MCF 10A (cell line): ENCODE measurements at regions not wholly inside any gene's neighbourhood (a gene's known extent, or its start where the extent isn't known, plus 50 kb on each side); places are given as distances from the start of the nearest gene placed in this dataset.

Source experiments
- BruUV-seq: library from RNA; stranded (reverse); fragments of 400-500 nt; replicated peaks from 2 replicates; lab custom pipeline; 2021; lab: Mats Ljungman, UMichigan
- CTCF ChIA-PET: fragments of 300-600 bp; sonication (Branson Sonifier 250); formaldehyde crosslinking; extraction: SDS; loops from one replicate; lab custom pipeline; 2021; ENCODE audit warnings: antibody characterized with exemption, inconsistent platforms; lab: Yijun Ruan, JAX
- POLR2A ChIA-PET: fragments of 300-600, 350-650 bp; sonication (Branson Sonifier 250); formaldehyde crosslinking; extraction: SDS; loops from one replicate; lab custom pipeline; 2020; ENCODE audit warnings: antibody characterized with exemption, inconsistent platforms; lab: Yijun Ruan, JAX
- DNase-seq: peaks from one replicate; pipeline ENCODE4 v3.0.0-alpha.2; 2018; ENCODE audit not compliant: unreplicated experiment
- H3K27ac Mint-ChIP-seq: one replicate; pipeline ENCODE4 v1.8.0; 2022; ENCODE audit warnings: mild to moderate bottlenecking, low read depth, mixed read lengths; ENCODE audit not compliant: unreplicated experiment
- H3K27me3 Mint-ChIP-seq: one replicate; pipeline ENCODE4 v1.8.0; 2022; ENCODE audit warnings: mixed read lengths; ENCODE audit not compliant: insufficient read depth, unreplicated experiment
- H3K36me3 Mint-ChIP-seq: one replicate; pipeline ENCODE4 v1.8.0; 2022; ENCODE audit warnings: mild to moderate bottlenecking, moderate library complexity, mixed read lengths; ENCODE audit not compliant: insufficient read depth, unreplicated experiment
- H3K4me1 Mint-ChIP-seq: one replicate; pipeline ENCODE4 v1.8.0; 2022; ENCODE audit warnings: mixed read lengths; ENCODE audit not compliant: insufficient read depth, unreplicated experiment
- H3K4me3 Mint-ChIP-seq: one replicate; pipeline ENCODE4 v1.8.0; 2022; ENCODE audit warnings: mild to moderate bottlenecking, moderate library complexity, mixed read lengths; ENCODE audit not compliant: unreplicated experiment
- H3K9me3 Mint-ChIP-seq: one replicate; pipeline ENCODE4 v1.8.0; 2022; ENCODE audit warnings: mixed read lengths; ENCODE audit not compliant: unreplicated experiment
- intact Hi-C: fragments of 100-400 bp; cut with micrococcal nuclease; formaldehyde crosslinking; loops from 2 replicates; pipeline ENCODE4 v1.14.1; 2022
- TF ChIP-seq, protein P1 (sequence below): fragments of 200-600 bp; IDR thresholded peaks from one replicate; pipeline ENCODE4 v1.8.0; 2022; ENCODE audit warnings: antibody characterized with exemption, mild to moderate bottlenecking; ENCODE audit not compliant: unreplicated experiment

DNA sequence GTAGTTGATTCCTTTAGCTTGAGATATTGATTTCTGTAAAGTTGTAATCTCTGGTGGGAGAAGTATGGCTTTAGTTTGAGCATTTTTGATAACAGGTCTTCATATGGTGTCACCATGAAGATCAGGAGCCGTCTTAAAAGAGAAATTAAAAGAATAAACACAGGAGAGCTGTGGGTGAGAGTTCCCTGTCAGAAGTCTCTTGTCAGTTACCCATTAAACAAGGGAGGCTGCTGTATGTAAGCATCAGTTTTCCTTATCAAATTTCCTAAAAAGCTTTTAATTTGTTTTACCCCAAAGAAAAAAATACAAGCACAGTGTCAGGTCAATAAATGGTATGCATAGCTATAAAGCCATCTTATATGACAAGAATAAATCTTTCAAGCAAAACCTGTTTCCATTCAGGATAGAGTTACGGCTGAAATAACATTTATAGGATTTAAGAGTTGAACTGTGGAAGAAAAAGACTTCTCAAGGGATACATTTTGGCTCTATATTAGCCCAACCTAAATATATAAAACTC lies 767.5 kb downstream of the JRKL start:
- POLR2A ChIA-PET = interaction anchor here (0.5 to 0.6 kb wide), 2 partner anchors 49 to 91 kb away, joined by 3 to 4 read pairs; no protein-coding TSS in a partner anchor
- Mint-ChIP-seq H3K36me3 (no peaks in the 10 kb centered on the region), H3K4me3 (no peak overlapping the region), H3K9me3 (no peaks in the 10 kb centered on the region), H3K4me1 (no peaks in the 10 kb centered on the region), H3K27me3 (peaks cover 70% of the 10 kb centered on the region), H3K27ac (no peak overlapping the region)
- BruUV-seq = no TSS peak
- intact Hi-C loops = no loop called here
- TF ChIP-seq, protein P1, sequence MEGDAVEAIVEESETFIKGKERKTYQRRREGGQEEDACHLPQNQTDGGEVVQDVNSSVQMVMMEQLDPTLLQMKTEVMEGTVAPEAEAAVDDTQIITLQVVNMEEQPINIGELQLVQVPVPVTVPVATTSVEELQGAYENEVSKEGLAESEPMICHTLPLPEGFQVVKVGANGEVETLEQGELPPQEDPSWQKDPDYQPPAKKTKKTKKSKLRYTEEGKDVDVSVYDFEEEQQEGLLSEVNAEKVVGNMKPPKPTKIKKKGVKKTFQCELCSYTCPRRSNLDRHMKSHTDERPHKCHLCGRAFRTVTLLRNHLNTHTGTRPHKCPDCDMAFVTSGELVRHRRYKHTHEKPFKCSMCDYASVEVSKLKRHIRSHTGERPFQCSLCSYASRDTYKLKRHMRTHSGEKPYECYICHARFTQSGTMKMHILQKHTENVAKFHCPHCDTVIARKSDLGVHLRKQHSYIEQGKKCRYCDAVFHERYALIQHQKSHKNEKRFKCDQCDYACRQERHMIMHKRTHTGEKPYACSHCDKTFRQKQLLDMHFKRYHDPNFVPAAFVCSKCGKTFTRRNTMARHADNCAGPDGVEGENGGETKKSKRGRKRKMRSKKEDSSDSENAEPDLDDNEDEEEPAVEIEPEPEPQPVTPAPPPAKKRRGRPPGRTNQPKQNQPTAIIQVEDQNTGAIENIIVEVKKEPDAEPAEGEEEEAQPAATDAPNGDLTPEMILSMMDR = no peak
- CTCF ChIA-PET = interaction anchor here (0.6 kb wide), 1 partner anchor 163 kb away, joined by 3 read pairs; no protein-coding TSS in a partner anchor
- no peak for DNase-seq

DNA sequence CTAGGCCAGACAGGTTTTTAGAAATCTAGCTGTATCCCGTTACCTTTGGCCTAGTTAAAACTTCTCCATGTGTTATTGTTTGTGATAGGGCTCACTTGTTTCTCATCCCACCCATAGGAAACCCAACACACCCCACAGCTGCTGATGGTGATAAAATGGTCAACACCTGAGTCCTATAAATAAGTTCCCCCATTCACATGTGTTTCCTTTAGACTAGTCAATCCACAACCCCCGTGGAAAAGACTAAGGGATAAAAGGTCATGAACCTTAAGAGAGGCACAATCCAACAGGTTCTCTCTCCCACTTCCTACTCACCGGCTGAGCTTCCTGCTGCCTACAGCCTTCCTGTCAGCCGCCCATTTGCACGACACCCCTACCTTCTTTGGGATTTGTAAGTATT lies 768.4 kb downstream of the JRKL start:
- ChIA-PET CTCF (no interaction called here), POLR2A (no interaction called here)
- Mint-ChIP-seq H3K9me3 (no peaks in the 10 kb centered on the region), H3K36me3 (no peaks in the 10 kb centered on the region), H3K27ac (no peak overlapping the region), H3K4me3 (no peak overlapping the region), H3K27me3 (peaks cover 70% of the 10 kb centered on the region), H3K4me1 (no peaks in the 10 kb centered on the region)
- DNase-seq = no peak
- intact Hi-C loops = no loop called here
- BruUV-seq = no TSS peak
- TF ChIP-seq, protein P1 = no peak

DNA sequence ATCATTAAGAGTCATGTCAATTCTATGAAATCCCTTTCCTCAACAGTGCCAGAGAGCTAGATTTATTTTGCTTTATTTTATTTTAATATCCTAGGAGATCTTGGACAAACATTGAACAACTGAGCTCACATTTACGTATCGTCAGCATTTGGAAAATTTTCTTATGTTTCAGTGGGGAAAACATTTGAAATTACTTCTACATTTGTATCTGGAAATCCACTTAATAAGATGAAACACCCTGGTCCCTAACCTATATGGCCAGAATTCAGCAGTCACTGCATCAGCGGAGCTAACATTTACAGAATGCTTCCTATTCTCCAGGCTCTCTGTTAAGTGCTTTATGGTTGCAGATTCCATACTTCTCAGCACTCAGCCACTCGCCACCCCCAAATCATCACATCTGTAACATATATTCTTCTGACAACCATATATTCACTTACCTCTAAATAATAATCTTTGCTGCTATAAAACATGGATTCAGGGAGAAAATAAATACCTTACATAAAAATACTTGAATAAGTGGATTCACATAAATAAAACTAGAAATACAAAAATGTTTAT lies 773.9 kb downstream of the JRKL start:
- ChIA-PET CTCF (no interaction called here), POLR2A (interaction anchor here (0.6 kb wide), 1 partner anchor 8 kb away, joined by 3 read pairs; no protein-coding TSS in a partner anchor)
- Mint-ChIP-seq H3K4me1 (no peaks in the 10 kb centered on the region), H3K4me3 (no peak overlapping the region), H3K36me3 (no peaks in the 10 kb centered on the region), H3K27ac (no peak overlapping the region), H3K27me3 (peaks cover 68% of the 10 kb centered on the region), H3K9me3 (no peaks in the 10 kb centered on the region)
- TF ChIP-seq, protein P1 = no peak
- no peak for DNase-seq
- no TSS peak for BruUV-seq
- intact Hi-C loops = no loop called here

DNA sequence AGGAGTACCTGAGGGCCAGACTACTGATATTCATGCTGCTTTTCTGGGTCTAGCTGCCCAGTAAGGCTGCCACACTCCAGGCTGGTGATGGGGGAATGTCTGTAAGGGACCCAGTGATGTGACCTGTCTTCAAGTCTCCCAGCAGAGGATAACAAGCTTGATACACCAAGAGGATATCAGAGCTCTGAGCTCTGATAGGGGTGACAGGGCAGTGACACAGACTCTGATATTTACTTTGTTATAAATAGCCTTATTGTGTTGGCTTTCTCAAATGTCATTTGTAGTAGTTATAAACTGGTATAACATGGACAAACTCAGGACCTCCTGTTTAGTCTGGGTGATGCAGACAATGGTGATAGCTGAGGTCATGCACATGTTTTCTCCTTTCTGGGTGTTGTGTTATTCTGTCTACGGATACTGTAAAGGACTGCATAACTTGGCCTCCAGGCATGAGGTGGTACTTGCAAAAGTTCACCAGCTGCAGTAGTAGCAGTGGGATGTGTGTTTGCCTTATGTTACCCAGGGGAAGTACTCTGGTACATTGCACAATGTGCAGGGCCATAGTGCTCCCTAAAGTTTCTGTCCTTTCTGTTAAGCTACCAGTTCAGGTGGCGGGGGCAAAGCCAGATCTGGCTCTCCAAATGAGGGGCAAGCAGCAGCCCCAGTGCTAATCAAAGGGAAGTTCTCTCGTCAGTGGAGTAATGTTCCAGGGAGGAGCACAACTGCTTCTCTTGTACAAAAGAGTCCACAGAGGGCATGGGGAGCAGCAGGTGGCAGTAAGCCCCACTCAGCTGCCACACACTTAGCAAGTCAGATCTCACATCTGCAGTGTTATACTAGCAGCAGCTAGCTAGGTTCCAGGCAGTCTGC lies 812.2 kb downstream of the JRKL start:
- no peaks in the 10 kb centered on the region for H3K9me3 Mint-ChIP-seq
- no peak overlapping the region for H3K4me3 Mint-ChIP-seq
- DNase-seq = no peak
- H3K36me3 Mint-ChIP-seq = no peaks in the 10 kb centered on the region
- peaks cover 19% of the 10 kb centered on the region for H3K27me3 Mint-ChIP-seq
- ChIA-PET POLR2A (interaction anchor here (1.1 kb wide), 1 partner anchor 8 kb away, joined by 3 read pairs; no protein-coding TSS in a partner anchor), CTCF (interaction anchor here (1.2 kb wide), 1 partner anchor 737 kb away, joined by 3 read pairs; no protein-coding TSS in a partner anchor)
- TF ChIP-seq, protein P1 = no peak
- intact Hi-C loops = no loop called here
- no TSS peak for BruUV-seq
- no peaks in the 10 kb centered on the region for H3K4me1 Mint-ChIP-seq
- H3K27ac Mint-ChIP-seq = no peak overlapping the region
